Hematopoietic multipotent progenitor cell treated with erythropoietin and hydrocortisone succinate and interleukin-3 and kit ligand, for 6 days (in vitro differentiated cells): ENCODE measurements at regions not wholly inside any gene's neighbourhood (a gene's known extent, or its start where the extent isn't known, plus 50 kb on each side); places are given as distances from the start of the nearest gene placed in this dataset.
"Not testable (repeated sequence)": the region's sequence is repeated elsewhere in the genome, so short reads cannot be mapped to it uniquely, and the experiment has no call there.

ENCODE experiments used
- DNase-seq: peaks from one replicate; pipeline ENCODE4 v3.0.0-alpha.2; 2015

- not testable (repeated sequence) for DNase-seq
Measured at GRCh38 chr7:101679653-101680173, 50.6 kb upstream of the MYL10 start.

GRCh38 chr7:101680406-101681145, 51.5 kb upstream of the MYL10 start:
- DNase-seq: no peak

DNA sequence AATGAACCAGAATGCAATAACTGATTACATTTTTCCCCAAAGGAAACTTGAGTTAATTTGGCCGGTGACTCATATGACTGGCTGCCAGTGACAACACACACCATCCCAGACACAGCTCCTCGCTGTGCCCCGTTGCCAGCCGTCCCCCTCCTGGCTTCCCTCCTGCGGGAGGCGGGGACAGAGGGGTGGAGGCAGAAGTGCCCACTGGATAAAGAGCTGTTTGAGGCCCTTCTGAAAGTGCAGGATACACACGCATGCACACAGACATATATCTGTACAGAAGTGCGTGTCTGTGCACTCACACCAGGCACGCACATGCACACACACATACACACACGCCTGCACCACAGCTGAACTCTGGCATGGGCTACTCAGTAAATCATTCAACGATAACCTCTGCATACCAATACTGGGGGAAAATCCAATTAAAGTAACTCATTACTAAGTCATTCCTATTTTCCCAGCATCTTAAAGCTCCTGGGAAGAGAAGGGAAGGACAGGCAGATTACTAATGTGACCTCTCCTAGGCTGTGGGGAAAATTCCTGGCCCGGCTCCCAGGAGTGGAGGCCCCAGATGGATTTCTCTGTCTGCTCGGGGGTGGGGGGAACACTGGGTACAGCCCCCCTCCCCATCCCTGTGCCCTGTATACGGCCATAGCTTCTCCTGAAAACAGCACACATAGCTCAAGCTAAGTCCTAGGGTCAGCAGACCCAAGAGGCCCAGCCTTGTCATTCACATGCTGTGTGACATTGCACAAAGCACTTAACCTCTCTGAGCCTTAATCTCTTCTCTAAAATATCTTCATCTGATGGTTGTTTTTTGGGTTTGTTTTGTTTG, 52.3 kb upstream of the MYL10 start:
- DNase-seq: no peak

DNA sequence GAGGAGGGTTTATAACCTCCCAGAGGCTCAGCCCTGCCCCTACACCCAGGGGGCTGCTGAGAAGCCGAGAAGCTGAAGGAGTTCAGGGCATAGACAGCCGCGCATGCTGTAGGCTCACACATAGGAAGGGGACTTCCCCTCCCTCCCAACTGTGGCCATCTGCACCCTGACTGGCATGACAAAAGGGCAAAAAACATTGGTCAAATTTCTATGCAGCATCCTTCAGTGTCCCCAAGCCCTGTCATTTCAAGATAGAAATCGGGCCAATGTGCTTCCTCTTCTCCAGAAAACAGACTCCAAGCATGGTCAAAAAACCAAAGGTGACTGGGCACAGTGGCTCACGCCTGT, 55.9 kb upstream of the MYL10 start:
- DNase-seq: no peak

DNA sequence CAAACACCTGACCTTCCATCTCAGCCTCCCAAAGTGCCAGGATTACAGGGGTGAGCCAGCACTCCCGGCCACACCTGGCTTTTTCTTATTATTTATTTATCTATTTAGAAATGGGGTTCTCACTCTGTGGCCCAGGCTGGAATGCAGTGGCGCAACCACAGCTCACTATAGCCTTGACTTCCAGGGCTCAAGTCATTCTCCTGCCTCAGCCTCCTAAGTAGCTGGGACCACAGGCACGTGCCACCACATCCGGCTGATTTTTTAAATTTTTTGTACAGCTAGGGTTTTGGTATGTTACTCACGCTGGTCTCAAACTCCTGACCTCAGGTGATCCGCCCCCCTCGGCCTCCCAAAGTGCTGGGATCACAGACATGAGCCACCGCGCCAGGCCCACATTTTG, 56.9 kb upstream of the MYL10 start:
- no peak for DNase-seq

GRCh38 chr7:101687081-101687480, 58.0 kb upstream of the MYL10 start:
- no peak for DNase-seq

GRCh38 chr7:101687791-101688182, 58.7 kb upstream of the MYL10 start:
- DNase-seq: no peak

DNA sequence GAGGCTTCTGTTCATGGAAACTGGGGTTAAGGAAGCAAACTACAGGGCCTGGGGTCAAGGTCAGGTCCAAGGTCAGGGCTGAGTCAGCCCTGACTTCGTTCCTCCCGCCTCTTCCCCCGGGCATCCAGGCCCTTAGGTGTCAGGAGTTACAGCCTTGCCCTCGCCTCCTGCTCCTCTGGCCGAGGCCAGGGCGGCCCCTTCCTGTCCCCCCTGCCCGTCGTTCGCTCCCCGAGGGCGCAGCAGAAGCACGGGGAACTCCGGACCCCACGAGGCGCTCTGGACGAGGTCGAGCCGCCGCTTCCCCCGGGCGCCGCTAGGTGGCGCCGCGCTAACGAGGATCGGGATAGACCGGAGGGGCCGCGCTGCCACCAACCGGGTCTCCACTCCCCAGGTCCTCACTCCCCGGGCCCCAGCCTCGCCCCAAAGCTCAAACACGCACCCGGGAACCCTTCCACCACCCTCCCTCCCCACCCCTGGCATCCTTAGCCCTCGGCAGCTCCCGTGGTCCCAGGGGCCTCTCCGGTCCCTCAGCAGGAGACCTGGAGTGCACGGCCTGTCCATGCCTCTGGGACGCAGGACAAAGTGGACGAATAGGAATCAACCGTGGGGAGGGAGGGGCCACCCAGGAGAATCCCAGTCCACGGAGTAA, 59.2 kb upstream of the MYL10 start:
- peak; percentile 76 for DNase-seq

DNA sequence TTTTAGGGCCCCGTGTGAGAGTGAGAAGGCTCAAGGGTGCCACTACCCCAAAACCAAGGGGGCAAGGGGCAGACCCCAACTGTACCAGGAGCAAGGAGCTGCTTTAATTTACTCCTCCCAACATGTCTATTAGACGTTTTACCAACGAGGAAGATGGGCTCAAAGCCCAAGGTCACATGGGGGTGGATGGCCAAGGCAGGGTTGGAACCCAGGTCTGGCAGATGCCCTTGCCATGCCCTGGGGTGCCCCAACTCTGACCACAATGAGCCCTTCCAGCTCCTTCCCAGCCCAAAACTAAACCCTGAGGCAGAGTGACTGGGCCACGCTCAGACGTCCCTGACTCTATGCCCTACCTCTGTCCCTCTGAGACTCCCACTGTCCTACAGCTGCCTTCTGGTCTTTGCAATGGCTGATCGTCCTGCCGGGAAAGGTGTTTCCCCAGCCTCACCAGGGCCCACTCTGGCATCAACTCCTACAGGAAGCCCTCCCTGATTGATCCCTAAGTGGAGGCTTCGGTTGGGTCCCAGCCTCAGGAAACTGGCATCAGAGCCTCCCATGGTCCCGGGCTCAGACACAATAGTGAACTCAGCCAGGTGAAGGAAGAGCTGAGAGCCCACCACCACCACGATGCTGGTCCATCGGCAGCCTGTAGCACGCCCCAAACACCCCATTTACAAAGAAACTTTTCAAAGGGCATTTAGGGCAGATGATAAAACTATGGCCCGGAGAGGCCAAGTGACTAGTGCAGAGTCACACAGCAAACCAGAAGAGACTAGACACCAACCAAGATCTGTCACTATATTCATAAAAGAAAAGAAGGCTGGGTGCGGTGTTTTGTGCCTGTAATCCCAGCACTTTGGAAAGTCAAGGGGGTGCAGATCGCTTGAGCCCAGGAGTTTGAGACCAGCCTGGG, 60.2 kb upstream of the MYL10 start:
- no peak for DNase-seq

DNA sequence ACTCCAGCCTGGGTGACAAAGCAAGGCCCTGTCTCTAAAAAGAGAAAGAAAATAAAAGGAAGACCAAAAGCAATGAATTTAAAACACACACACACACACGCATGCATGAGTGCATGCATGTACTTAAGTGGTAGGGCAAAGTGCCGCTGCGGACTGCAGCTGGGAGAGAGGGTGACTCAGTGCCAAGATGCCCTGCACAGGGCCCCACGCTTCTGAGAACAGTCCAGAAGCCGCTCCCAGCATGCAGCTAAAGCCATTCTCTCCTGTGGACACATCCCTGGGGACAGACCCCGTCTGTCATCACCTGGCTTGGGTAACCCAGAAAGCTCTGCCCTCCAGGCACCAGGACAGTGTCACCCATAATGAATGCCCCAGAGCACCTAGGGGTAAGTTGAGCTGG, 61.0 kb upstream of the MYL10 start:
- DNase-seq: no peak

- peak; percentile 35 for DNase-seq
Measured at GRCh38 chr7:101691822-101692384, 62.8 kb upstream of the MYL10 start.

- no peak for DNase-seq
Measured at GRCh38 chr7:101693498-101694091, 64.5 kb upstream of the MYL10 start.

GRCh38 chr7:101698964-101699363, 69.9 kb upstream of the MYL10 start:
- DNase-seq: no peak

DNA sequence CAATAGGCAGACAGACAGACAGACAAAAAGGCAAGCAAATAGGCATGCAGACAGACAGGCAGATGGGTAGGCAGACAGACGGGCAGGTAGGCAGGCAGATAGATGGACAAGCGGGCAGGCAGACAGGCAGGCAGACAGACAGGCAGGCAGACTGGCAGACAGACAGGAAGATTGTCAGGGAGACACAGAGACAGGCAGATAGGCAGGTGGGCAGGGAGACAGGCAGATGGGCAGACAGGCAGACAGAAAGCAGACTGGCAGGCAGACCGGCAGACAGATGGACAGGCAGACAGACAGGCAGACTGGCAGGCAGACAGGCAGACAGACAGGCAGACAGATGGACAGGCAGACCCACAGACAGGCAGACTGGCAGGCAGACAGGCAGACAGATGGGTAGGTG, 70.3 kb upstream of the MYL10 start:
- DNase-seq: no peak

DNA sequence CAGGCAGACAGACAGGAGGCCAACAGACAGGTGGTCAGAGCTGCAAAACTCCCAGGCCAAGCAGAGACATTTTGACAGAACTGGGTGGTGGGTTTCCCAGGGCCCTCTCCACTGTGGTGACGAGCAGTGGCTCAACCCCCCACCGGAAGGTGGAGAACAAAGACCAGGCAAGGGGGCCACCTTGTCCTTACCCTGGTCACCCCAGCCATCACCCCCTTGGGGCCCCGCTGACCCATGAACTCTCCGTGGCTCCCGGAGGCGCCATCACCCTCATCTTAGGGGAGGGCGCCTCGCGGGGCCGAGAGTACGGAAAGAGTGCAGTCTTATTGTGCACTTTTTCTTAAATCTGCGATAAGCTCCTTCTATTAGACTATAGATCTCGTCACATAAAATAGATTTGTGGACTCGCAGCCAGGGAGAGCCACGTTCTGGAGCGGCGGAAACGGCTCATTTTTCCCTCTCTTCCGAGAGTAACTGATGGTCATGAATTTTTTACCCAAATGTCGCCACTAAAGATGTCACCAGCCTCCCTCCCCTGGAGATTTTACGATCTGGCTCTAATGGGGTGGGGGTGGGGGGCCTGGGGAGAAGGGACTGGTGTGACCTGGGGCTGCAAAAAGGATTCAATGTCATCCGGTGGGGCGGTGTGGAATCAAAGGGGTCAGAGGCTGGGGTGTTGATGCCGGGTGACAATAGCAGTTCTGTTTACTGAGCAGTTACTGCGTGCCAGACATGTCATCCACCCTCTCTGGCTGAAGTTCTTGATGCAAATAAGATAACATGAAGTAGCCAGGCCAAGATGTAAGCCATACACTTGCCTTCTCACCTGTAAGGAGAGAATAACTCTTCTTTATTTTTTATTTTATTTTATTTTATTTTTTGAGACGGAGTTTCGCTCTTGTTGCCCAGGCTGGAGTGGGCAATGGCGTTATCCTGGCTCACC, 71.1 kb upstream of the MYL10 start:
- no peak for DNase-seq

- DNase-seq: no peak
Measured at GRCh38 chr7:101701153-101701794, 72.2 kb upstream of the MYL10 start.

DNA sequence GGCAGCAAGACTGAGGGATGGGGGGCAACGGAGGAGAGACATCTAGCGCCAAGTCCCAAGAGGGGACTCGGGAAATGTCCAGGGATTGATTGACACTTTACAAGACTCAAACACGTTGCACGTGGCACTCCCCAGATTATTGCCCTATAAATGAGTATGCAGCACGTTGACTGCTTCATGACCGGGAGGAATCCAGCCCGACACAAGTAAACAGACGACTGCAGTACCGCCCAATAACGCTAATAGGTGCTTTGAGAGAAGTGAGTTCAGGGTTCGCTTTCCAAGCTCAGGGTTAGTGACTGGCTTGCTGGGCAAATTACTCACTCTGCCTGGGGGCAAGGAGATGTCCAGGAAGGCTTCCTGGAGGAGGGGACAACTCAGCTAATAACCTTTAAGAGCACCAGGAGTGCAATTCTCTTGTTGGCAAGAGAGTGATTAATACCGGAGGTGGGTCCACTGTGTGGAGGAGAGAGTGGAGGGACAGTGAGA, 73.3 kb upstream of the MYL10 start:
- no peak for DNase-seq

DNA sequence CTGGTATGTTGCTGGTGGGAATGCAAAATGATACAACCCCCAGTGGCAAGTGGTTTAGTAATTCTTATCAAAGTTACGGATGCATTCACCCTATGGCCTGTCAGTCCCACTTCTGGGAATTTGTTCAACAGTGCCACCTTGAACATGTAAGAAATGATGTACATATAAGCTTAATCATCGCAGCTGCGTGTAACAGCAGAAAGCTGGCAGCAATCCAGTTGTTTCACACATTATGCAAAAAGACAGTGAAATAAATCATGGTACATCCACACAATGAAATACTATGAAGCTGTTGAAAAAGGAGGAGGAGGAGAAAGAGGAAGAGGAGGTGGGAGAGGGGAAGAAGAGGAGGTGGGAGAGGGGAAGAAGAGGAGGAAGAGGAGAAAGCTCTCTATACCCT, 76.2 kb upstream of the MYL10 start:
- DNase-seq: peak; percentile 40

GRCh38 chr7:101707587-101707986, 78.5 kb upstream of the MYL10 start:
- no peak for DNase-seq

GRCh38 chr7:101708223-101708622, 79.1 kb upstream of the MYL10 start:
- DNase-seq: no peak
